Left renal cortex interstitium (tissue), 4 donors: ENCODE measurements at regions not wholly inside any gene's neighbourhood (a gene's known extent, or its start where the extent isn't known, plus 50 kb on each side); places are given as distances from the start of the nearest gene placed in this dataset.

ENCODE experiments used
- DNase-seq, 4 donors: peaks; one replicate each; pipeline ENCODE4 v3.0.0-alpha.2; 2013; ENCODE audit warnings: low read depth in 4 of 4, low spot score in 2 of 4, missing footprints in 1 of 4

- peak; percentile 45 to 57 (median 52) for DNase-seq
These were observed 116.6 kb upstream of the HIVEP3 start for GRCh38 chr1:42035205-42035829.

GRCh38 chr1:42034426-42034825 is 115.7 kb upstream of the HIVEP3 start:
- DNase-seq = no peak

GRCh38 chr1:42033629-42034028 is 114.9 kb upstream of the HIVEP3 start:
- no peak for DNase-seq

GRCh38 chr1:42017730-42018129 is 99.0 kb upstream of the HIVEP3 start:
- no peak for DNase-seq

- DNase-seq = no peak
These were observed 98.5 kb upstream of the HIVEP3 start for GRCh38 chr1:42017259-42017658.

GRCh38 chr1:42014823-42015222 is 96.1 kb upstream of the HIVEP3 start:
- no peak for DNase-seq

- DNase-seq = no peak
These were observed 95.3 kb upstream of the HIVEP3 start for GRCh38 chr1:42013881-42014470.

- no peak for DNase-seq
These were observed 94.1 kb upstream of the HIVEP3 start for GRCh38 chr1:42012852-42013251.

- DNase-seq = no peak
These were observed 91.7 kb upstream of the HIVEP3 start for GRCh38 chr1:42010381-42010780.

- DNase-seq = no peak
These were observed 89.5 kb upstream of the HIVEP3 start for GRCh38 chr1:42008264-42008663.

GRCh38 chr1:42006836-42007235 is 88.1 kb upstream of the HIVEP3 start:
- no peak for DNase-seq

- no peak for DNase-seq
These were observed 87.4 kb upstream of the HIVEP3 start for GRCh38 chr1:42006093-42006492.

- DNase-seq = no peak
These were observed 86.8 kb upstream of the HIVEP3 start for GRCh38 chr1:42005530-42005929.

GRCh38 chr1:42004860-42005259 is 86.1 kb upstream of the HIVEP3 start:
- no peak for DNase-seq

GRCh38 chr1:42004322-42004721 is 85.6 kb upstream of the HIVEP3 start:
- no peak for DNase-seq

GRCh38 chr1:42003433-42003832 is 84.7 kb upstream of the HIVEP3 start:
- no peak for DNase-seq

- no peak for DNase-seq
These were observed 83.5 kb upstream of the HIVEP3 start for GRCh38 chr1:42002220-42002619.

- DNase-seq = no peak
These were observed 82.0 kb upstream of the HIVEP3 start for GRCh38 chr1:42000766-42001165.

- no peak for DNase-seq
These were observed 81.2 kb upstream of the HIVEP3 start for GRCh38 chr1:41999884-42000283.

GRCh38 chr1:41998250-41998649 is 79.5 kb upstream of the HIVEP3 start:
- DNase-seq = no peak

- no peak for DNase-seq
These were observed 78.4 kb upstream of the HIVEP3 start for GRCh38 chr1:41997153-41997552.

- DNase-seq = no peak
These were observed 76.9 kb upstream of the HIVEP3 start for GRCh38 chr1:41995441-41996130.
